HepG2 (cell line): ENCODE measurements at regions not wholly inside any gene's neighbourhood (a gene's known extent, or its start where the extent isn't known, plus 50 kb on each side); places are given as distances from the start of the nearest gene placed in this dataset.
"Not testable (repeated sequence)": the region's sequence is repeated elsewhere in the genome, so short reads cannot be mapped to it uniquely, and the experiment has no call there.

ENCODE experiments used
- ATAC-seq: fragments of 200-7000 bp; cut with Tn5 transposase; 3 replicates; pipeline ENCODE4 v1.9.1; 2020; ENCODE audit warnings: mild to moderate bottlenecking, moderate library complexity
- BruUV-seq: library from RNA; stranded (reverse); fragments of 400-500 nt; replicated peaks from 2 replicates; lab custom pipeline; 2021; lab: Mats Ljungman, UMichigan
- CTCF ChIA-PET: fragments of 300-600 bp; formaldehyde crosslinking; extraction: SDS; loops from one replicate; lab custom pipeline; 2021; ENCODE audit warnings: low total read pairs, inconsistent platforms, low intra/inter-chr PET ratio; lab: Yijun Ruan, JAX
- POLR2A ChIA-PET: fragments of 350-600 bp; sonication (Branson Sonifier 250); formaldehyde crosslinking; loops from one replicate; lab custom pipeline; 2020; ENCODE audit warnings: antibody characterized with exemption, inconsistent platforms; lab: Yijun Ruan, JAX
- DNase-seq: peaks from one replicate; pipeline ENCODE4 v3.0.0-alpha.2; 2015; ENCODE audit warnings: low spot score
- FAIRE-seq: peaks from 3 replicates; lab custom pipeline; 2011; peaks lifted over from hg19 to GRCh38; lab: Jason Lieb, UNC
- H2AFZ ChIP-seq: one replicate; pipeline ENCODE4 v1.6.1; 2011; ENCODE audit warnings: low read length, inconsistent platforms
- H3K27ac ChIP-seq: fragments of 300-600 bp; 3 replicates; pipeline ENCODE4 v1.8.0; 2011; ENCODE audit warnings: mixed run types, mild to moderate bottlenecking, mixed read lengths, low read length, inconsistent platforms; ENCODE audit not compliant: insufficient read depth; ENCODE audit errors: extremely low read length
- H3K27me3 ChIP-seq, 2 experiments: fragments of 200-600 bp in 1 of 2; 2 replicates in 1 of 2; 3 replicates in 1 of 2; pipeline versions ENCODE4 v1.6.0 to v1.8.0; 2011; ENCODE audit warnings: low read length in 2 of 2, mild to moderate bottlenecking in 2 of 2, moderate library complexity in 2 of 2, inconsistent platforms in 1 of 2; ENCODE audit not compliant: insufficient read depth in 2 of 2, control insufficient read depth in 1 of 2
- H3K36me3 ChIP-seq, 2 experiments: fragments of 200-600 bp in 1 of 2; replicated peaks in 1 of 2; 2 replicates in 1 of 2; 3 replicates in 1 of 2; pipeline versions ENCODE4 v1.5.1 to v1.8.0; 2011; ENCODE audit warnings: low read length in 2 of 2, inconsistent platforms in 1 of 2; ENCODE audit not compliant: insufficient read depth in 2 of 2, control insufficient read depth in 1 of 2
- H3K4me1 ChIP-seq: 2 replicates; pipeline ENCODE4 v1.5.1; 2012; ENCODE audit warnings: low read length, inconsistent platforms; ENCODE audit not compliant: insufficient read depth
- H3K4me2 ChIP-seq: 2 replicates; pipeline ENCODE4 v1.6.0; 2011; ENCODE audit warnings: low read depth, low read length, inconsistent platforms
- H3K4me3 ChIP-seq, 3 experiments: fragments of 200-600 bp in 1 of 3; sonication (generic), shearing (Covaris generic) in 1 of 3; replicated peaks in 1 of 3; 2 replicates each; pipeline ENCODE4 v1.5.1; 2011 to 2016; ENCODE audit warnings: low read length in 3 of 3, inconsistent platforms in 2 of 3, low read depth in 2 of 3, mild to moderate bottlenecking in 2 of 3, control low read depth in 1 of 3, mixed read lengths in 1 of 3; ENCODE audit not compliant: insufficient read depth in 1 of 3
- H3K79me2 ChIP-seq: one replicate; pipeline ENCODE4 v1.6.1; 2011; ENCODE audit warnings: low read length, inconsistent platforms; ENCODE audit not compliant: insufficient read depth
- H3K9ac ChIP-seq: 2 replicates; pipeline ENCODE4 v1.6.0; 2011; ENCODE audit warnings: mild to moderate bottlenecking, low read depth, low read length, inconsistent platforms; ENCODE audit not compliant: insufficient read depth
- H3K9me3 ChIP-seq: 2 replicates; pipeline ENCODE4 v1.5.1; 2012; ENCODE audit warnings: mild to moderate bottlenecking, low read length
- H4K20me1 ChIP-seq: 2 replicates; pipeline ENCODE4 v1.6.0; 2011; ENCODE audit warnings: inconsistent platforms, mild to moderate bottlenecking, low read length, moderate library complexity; ENCODE audit not compliant: insufficient read depth
- FOXA1 ChIP-seq, 2 experiments: fragments of 450-650 bp in 1 of 2; sonication (generic) in 1 of 2; formaldehyde crosslinking in 1 of 2; IDR thresholded peaks; 2 replicates each; pipeline versions ENCODE4 v1.4.0 to v1.6.1; 2016 to 2020; ENCODE audit warnings: missing genetic modification reagents in 1 of 2
- FOXP1 ChIP-seq, 2 experiments: fragments of 450-650 bp in 1 of 2; IDR thresholded peaks; 2 replicates each; pipeline ENCODE4 v1.6.1; 2017 to 2018; ENCODE audit warnings: antibody characterized with exemption in 1 of 2
- HDAC1 ChIP-seq: sonication (generic); formaldehyde crosslinking; IDR thresholded peaks from 2 replicates; pipeline ENCODE4 v1.5.1; 2020; ENCODE audit warnings: mild to moderate bottlenecking, missing genetic modification reagents
- NONO ChIP-seq, 2 experiments: fragments of 450-650 bp in 1 of 2; sonication (generic) in 1 of 2; formaldehyde crosslinking in 1 of 2; IDR thresholded peaks in 1 of 2; conservative IDR thresholded peaks in 1 of 2; 2 replicates each; pipeline versions ENCODE4 v1.6.1 to v1.8.0; 2017 to 2022; ENCODE audit warnings: mild to moderate bottlenecking in 1 of 2, missing genetic modification reagents in 1 of 2, moderate library complexity in 1 of 2
- PLRG1 ChIP-seq: fragments of 450-650 bp; conservative IDR thresholded peaks from 2 replicates; pipeline ENCODE4 v1.6.1; 2016
- RCOR2 ChIP-seq: IDR thresholded peaks from 2 replicates; pipeline ENCODE4 v1.6.1; 2016; ENCODE audit warnings: missing biosample characterization, missing genetic modification reagents
- WGBS: methylation state at CpG from one replicate; pipeline ENCODE4 v1.1.6; 2017; ENCODE audit warnings: low lambda C conversion rate; 5-methylcytosine and 5-hydroxymethylcytosine counted together
- in situ Hi-C: cut with HindIII; loops from 2 replicates; pipeline ENCODE4 v1.10.0; 2017; ENCODE audit warnings: low pct_unique_long_range_greater_than_20kb; ENCODE audit not compliant: extremely low pct_ligation_motif_present
- intact Hi-C: fragments of 100-400 bp; cut with micrococcal nuclease; formaldehyde crosslinking; loops from one replicate; pipeline ENCODE4 v1.10.0; 2022; ENCODE audit not compliant: unreplicated experiment
- TF ChIP-seq, protein P1 (sequence below): sonication (generic); formaldehyde crosslinking; IDR thresholded peaks from 2 replicates; pipeline ENCODE4 v1.4.0; 2020; ENCODE audit warnings: mild to moderate bottlenecking, missing genetic modification reagents

DNA sequence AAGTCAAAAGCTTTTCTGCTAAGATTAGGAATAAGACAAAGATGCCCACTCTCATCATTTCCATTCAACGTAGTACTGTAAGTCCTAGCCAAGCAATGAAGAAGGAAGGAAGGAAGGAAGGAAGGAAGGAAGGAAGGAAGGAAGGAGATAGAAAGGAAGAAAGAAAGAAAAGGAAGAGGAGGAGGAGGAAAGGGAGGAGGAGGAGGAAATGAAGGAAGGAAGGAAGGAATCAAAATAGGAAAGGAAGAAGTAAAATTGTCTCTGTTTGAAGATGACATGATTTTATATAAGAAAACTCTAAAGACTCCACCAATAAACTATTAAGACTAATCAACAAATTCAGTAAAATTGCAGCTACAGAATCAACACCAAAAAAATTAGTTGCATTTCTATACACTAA is 66.0 kb upstream of the DHRS4 start (continued):
- 0 out of 2 replicates have a peak, but pooled peaks have one; percentile 53 for TF ChIP-seq NONO (IDR thresholded peaks at IDR 0.05)
- TF ChIP-seq NONO (CRISPR knock-in tag; conservative IDR thresholded peaks at IDR 0.05): no peak
- TF ChIP-seq, protein P1, sequence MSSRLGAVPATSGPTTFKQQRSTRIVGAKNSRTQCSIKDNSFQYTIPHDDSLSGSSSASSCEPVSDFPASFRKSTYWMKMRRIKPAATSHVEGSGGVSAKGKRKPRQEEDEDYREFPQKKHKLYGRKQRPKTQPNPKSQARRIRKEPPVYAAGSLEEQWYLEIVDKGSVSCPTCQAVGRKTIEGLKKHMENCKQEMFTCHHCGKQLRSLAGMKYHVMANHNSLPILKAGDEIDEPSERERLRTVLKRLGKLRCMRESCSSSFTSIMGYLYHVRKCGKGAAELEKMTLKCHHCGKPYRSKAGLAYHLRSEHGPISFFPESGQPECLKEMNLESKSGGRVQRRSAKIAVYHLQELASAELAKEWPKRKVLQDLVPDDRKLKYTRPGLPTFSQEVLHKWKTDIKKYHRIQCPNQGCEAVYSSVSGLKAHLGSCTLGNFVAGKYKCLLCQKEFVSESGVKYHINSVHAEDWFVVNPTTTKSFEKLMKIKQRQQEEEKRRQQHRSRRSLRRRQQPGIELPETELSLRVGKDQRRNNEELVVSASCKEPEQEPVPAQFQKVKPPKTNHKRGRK: peak; percentile 76; the same call in 1 of the 2 replicates
- TF ChIP-seq FOXP1 (IDR thresholded peaks at IDR 0.05): peak; percentile 41; the same call in 1 of the 2 replicates
- no peak for TF ChIP-seq FOXP1 (CRISPR knock-in tag; IDR thresholded peaks at IDR 0.05)
- 0 out of 2 replicates have a peak, but pooled peaks have one; percentile 90 for TF ChIP-seq PLRG1
- TF ChIP-seq RCOR2 (CRISPR knock-in tag): no peak
- TF ChIP-seq FOXA1 (IDR thresholded peaks at IDR 0.05): 0 out of 2 replicates have a peak, but pooled peaks have one; percentile 23
- TF ChIP-seq FOXA1 (CRISPR knock-in tag; IDR thresholded peaks at IDR 0.05): no peak
- TF ChIP-seq, all 625 proteins: peak for 8

DNA sequence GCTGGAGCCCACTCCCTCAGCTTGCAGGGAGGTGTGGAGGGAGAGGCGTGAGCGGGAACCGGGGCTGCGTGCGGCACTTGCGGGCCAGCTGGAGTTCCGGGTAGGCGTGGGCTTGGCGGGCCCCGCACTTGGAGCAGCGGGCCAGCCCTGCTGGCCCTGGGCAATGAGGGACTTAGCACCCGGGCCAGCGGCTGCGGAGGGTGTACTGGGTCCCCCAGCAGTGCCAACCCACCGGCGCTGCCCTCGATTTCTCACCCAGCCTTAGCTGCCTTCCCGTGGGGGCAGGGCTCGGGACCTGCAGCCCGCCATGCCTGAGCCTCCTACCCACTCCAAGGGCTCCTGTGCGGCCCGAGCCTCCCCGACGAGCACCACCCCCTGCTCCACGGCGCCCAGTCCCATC is 61.9 kb upstream of the DHRS4 start:
- H3K27me3 ChIP-seq, ATAC-seq, in situ Hi-C loops, H3K9ac ChIP-seq, H3K4me2 ChIP-seq, DNase-seq, H4K20me1 ChIP-seq, H3K27ac ChIP-seq, BruUV-seq, H3K36me3 ChIP-seq, CTCF ChIA-PET, FAIRE-seq, POLR2A ChIA-PET, H3K4me1 ChIP-seq, intact Hi-C loops, H2AFZ ChIP-seq, H3K4me3 ChIP-seq, H3K79me2 ChIP-seq: not testable (repeated sequence)
- TF ChIP-seq HDAC1: 0 out of 2 replicates have a peak, but pooled peaks have one; percentile 21
- WGBS: 86% methylated on average over 24 of the region's 26 CpGs
- H3K9me3 ChIP-seq: peaks cover 11% of the 10 kb centered on the region
